Activated T-cell treated with anti-CD3 and anti-CD28 coated beads for 4 hours (primary cell): ENCODE measurements at regions not wholly inside any gene's neighbourhood (a gene's known extent, or its start where the extent isn't known, plus 50 kb on each side); places are given as distances from the start of the nearest gene placed in this dataset.

Experiments used
- DNase-seq: peaks from one replicate; pipeline ENCODE4 v3.0.0-alpha.2; 2020

DNA sequence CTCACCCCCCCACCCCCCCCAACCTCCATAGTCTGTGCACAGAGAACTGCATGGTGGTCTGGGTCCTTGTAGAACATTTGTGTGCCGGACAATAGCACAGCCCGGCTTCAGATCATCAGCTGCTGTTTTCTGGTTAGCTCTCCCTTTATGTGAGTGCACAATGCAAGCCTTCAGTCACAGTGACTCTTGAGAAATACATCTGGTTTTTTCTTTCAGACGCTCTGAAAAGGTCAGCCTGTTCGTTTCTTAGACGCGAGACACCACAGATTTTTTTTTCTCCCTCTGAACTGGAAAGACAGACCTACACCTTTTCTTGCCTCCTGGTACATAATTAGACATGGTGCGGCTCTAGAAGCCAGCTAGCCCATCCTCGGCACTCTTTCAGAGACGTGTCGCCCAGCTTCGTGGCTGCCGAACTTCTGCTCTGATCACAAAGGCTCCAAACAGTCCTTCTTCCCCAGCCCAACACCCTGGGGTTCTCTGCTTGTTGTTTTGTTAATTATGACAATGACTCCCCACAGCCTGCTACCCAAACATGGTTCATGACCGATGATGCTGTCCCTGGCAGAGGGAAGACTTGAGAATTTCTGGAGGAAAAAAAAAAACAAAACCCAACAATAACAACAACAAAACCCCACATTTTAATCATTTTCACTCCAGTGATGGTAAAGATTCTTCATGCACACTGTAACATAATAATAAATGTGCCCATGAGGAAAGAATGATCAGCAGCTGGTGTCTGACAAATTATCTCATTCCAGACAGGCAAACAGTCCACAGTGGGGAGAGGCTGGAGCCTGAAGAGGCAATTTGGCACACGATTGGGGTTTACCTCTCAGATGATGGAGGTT lies 241.4 kb upstream of the ZNF462 start:
- DNase-seq = no peak

GRCh38 chr9:106622164-106622487 lies 240.8 kb upstream of the ZNF462 start:
- no peak for DNase-seq

DNA sequence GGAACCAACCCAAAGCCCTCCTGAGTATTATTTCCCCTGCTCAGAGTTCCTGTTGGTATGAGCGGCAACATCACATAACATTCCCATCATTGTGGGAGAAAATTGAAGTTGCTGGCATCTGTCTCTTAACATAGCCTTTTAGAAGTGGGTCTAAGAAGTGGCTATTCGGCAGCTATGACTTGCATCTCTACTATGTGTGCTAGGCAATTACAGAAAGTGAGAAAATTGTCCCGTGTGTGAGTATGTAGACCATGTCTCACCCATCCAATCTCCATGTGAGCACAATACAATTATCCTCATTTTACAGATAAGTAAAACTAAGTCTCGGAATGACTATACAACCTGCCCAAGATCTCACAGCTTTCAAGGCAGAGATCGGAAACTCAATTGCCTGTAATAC lies 239.4 kb upstream of the ZNF462 start:
- no peak for DNase-seq

GRCh38 chr9:106625259-106625789 lies 237.6 kb upstream of the ZNF462 start:
- DNase-seq = no peak

- DNase-seq = no peak
Observed at GRCh38 chr9:106626936-106627335, 236.0 kb upstream of the ZNF462 start.

DNA sequence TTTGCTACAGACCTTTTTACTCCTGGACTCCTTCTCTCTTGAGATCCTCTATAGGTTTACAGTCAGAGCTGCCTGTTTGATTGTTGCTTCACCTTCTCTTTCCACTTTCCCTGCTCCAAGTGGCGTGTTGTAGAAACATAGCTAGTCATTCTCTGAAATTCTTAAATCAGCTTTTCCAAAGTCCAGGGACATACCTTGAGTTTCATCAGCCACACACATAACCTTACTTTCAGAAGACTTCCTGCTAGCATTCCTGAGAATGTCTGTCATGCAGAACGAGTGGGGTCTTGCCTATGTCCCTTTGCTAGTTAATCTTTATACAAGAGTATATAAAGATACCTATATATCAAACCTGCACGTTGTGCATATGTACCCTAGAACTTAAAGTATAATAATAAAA lies 230.3 kb upstream of the ZNF462 start:
- DNase-seq = no peak

DNA sequence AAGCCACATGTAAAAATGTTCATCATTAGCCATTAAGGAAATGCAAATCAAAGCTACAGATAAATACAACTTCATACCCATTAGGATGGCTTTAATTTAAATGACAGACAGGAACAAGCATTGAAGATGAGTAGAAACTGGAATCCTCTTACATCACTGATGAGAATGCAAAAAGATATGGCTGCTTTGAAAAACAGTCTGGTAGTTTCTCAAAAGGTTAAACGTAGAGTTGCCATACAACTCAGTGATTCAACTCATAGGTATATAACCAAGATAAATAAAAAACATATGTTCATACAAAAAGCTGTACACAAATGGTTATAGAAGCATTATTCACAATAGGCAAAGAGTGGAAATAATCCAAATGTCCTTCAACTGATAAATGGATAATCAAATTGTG lies 228.8 kb upstream of the ZNF462 start:
- DNase-seq = no peak

DNA sequence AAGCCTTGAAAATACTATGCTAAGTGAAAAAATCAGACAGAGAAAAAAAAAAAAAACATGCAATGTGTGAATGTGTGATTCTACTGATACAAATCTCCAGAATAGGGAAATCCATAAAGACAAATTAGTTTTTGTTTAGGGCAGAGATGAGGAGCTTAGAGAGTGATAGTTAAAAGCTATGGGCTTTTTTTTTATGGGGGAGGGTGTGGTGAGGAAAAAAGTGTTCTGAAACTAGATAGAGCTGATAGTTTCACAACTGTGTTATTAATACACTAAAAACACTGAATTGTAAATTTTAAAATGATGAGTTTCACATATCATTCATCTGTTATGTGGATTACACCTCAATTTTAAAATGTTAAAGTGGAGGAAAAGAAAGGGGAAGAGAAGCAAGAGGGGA lies 228.3 kb upstream of the ZNF462 start:
- DNase-seq = no peak

GRCh38 chr9:106637486-106637885 lies 225.5 kb upstream of the ZNF462 start:
- DNase-seq = no peak

GRCh38 chr9:106639873-106640568 lies 222.9 kb upstream of the ZNF462 start:
- no peak for DNase-seq

DNA sequence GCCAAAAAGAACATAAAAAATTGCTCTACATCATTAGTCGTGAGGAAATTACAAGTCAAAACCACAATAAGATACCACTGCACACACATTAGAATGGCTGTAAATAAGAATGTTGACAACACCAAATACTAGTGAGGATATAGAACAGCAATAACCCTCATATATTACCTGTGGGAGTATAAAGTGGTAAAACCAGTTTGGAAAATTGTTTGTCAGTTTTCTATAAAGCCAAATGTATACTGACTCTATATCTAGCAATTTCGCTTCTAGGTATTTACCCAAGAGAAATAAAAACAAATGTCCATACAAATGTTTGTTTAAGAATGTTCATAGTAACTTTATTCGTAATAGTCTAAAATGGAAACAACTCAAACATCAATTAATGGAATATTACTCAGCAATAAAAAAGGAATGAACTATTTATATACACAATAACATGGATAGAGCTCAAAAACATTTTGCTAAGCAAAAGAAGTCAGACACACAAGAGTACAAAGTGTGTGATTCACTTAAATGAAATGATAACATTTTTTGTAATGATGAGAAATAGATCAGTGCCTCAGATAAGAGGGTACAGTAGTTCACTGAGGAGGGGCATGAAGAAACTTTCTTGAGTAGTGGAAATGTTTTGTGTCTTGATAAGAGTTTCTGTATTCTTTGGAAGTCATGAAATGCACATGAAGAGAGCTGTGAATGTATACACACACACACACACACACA lies 219.6 kb upstream of the ZNF462 start:
- DNase-seq = no peak

GRCh38 chr9:106644661-106645060 lies 218.3 kb upstream of the ZNF462 start:
- no peak for DNase-seq

DNA sequence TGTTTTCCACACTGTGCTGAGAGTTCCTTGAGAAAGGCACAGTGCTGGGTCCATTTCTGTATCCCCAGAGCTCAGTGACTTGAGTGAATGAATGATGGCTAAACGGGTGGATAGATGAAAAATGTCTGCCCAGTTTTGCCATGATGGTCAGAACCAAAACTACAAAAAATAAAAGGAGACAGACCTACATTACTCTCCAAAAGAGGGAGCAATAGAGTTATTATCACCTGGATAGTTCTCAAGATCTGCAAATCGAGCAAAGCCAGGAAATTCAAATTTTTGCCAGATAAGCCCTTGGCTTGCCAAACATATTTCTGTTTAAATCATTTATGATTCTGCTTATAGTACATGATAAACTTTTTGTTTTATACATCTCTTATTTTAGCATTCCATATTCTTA lies 214.2 kb upstream of the ZNF462 start:
- DNase-seq = no peak

GRCh38 chr9:106649664-106650063 lies 213.3 kb upstream of the ZNF462 start:
- no peak for DNase-seq

- DNase-seq = no peak
Observed at GRCh38 chr9:106653213-106653612, 209.8 kb upstream of the ZNF462 start.

DNA sequence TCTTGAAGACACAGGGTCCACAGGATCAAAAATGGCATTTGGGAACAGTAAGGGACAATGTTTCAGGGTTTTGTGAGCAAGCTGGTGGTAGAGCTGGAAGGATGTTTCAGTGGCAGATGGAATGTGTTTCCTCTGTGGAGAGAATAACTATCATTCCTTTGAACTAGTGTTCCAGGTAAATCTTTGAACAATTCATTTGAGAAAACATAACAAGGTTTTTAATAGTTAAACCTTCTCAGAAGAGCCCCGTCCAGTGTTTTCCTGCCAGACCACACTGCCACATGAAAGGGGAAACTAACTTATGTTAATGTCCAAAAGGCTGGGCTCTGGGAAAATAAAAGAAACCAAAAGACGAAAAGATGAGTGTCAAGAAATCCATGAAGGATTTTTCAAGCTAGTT lies 207.0 kb upstream of the ZNF462 start:
- no peak for DNase-seq

- DNase-seq = no peak
Observed at GRCh38 chr9:106657926-106658325, 205.0 kb upstream of the ZNF462 start.

GRCh38 chr9:106668534-106668933 lies 194.4 kb upstream of the ZNF462 start:
- no peak for DNase-seq

DNA sequence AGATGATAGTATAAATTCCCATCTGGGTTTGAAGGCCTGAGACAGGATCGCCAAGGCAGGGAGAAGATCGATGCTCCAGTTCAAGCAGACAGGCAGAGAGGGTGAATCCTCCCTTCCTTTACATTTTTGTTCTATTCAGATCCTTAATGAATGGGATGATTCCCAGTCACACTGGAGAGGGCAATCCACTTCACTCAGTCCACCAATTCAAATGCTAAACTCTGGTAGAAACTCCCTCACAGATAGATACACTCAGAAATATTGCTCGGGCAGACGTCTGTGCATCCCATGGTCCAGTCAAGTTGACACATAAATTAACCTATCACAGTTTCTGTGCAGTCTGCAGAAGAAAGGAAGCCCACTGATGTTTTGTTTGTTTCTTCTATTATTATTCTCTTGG lies 193.1 kb upstream of the ZNF462 start:
- no peak for DNase-seq

DNA sequence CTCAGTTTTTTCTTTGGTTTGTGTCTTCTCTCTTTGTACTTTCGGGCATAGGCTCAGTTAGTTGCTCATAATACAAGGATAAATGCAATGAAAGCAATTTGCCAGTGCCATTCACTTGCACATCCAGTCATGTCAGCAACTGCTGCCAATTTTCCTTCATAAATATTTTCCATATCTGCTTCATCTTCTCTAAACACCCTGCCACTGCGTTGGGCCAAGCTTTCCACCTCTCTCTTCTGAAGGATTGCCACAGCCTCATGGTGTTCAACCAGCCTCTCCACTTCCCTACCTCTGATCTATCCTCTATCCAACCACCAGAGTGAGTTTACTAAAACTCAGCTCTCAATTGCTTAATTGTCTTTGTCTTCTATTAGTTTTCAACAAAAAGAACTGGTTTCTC lies 192.5 kb upstream of the ZNF462 start:
- DNase-seq = no peak

- DNase-seq = no peak
Observed at GRCh38 chr9:106675780-106676179, 187.2 kb upstream of the ZNF462 start.

DNA sequence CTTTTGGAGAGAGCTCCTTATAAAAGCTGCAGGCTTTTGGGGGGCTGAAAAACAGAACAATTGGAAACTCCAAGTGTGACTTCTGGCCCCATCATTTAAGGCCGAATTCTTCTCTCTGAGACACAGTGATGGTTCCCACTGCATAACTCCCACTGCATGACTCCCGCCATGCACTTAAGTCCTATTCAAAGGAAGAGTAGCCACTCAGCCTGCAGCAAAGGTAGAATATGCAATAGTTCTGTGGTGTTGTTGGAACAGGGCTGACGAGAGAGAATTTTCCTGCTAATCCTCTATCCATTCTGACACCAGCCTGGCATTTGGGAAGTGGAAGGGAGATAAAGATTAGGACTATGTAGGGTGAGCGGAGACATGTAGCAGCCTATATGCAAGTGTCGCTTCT lies 185.6 kb upstream of the ZNF462 start:
- no peak for DNase-seq

DNA sequence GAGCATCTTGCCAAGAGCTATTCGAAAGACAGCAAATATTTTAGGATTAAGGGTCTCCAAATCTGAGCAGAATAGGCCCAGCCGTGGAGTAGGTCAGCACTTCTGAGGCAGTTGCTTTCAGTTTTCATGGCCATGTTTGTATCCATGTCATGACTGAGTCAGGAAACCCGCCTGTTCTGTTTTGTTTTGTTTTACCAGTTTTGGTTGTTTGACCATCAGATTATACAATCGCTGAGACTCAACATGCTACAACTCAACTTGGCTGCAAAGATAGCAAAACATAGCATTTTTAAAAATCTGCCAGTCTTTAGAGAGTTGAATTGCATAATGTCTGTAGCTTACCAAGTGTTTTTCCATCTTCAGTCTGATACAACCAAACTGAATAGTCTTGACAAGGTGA lies 185.1 kb upstream of the ZNF462 start:
- DNase-seq = no peak

DNA sequence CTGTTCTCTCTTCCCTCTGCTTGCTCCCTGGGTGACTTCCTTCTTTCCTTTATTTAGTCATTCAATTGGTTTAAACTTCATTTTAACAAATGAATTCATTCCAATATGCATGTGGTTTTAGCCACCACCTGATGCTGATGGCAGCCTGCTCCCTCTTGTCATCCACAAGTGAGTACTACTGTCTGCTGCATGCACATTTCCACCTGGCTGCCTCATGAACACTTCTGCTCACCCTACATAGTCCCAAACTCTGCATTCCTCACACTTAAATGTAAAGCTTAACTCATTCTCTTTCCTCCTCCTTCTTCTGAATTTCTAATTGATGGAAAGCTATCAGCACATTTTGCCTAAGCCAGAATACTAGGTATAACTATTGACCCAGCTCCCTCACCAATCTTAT lies 184.7 kb upstream of the ZNF462 start:
- DNase-seq = no peak
